ENCODE measurements at regions not wholly inside any gene's neighbourhood (a gene's known extent, or its start where the extent isn't known, plus 50 kb on each side); places are given as distances from the start of the nearest gene placed in this dataset.
"Not testable (repeated sequence)": the region's sequence is repeated elsewhere in the genome, so short reads cannot be mapped to it uniquely, and the experiment has no call there.

DNA sequence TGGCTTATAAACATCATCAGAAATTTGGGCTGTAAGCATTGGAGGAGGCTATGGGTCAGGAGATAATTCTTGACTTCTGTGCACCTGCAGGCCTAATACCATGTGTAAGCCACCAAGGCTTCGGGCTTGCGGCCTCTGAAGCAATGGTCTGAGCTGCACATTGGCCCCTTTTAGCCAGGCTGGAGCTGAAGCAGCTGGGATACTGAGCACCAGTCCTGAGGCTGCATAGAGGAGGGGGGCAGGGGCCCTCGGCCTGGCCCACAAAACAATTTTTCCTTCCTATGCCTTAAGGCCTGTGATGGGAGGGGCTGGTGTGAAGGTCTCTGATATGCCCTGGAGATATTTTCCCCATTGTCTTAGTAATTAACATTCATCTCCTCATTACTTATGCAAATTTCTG, 373.0 kb upstream of the HTR2C start:
- H3K4me3 ChIP-seq (ENCODE audit: low read depth, low read length), result no peak overlapping the region
- DNase-seq (ENCODE audit: low read depth), result no peak
- TF ChIP-seq, protein P1, sequence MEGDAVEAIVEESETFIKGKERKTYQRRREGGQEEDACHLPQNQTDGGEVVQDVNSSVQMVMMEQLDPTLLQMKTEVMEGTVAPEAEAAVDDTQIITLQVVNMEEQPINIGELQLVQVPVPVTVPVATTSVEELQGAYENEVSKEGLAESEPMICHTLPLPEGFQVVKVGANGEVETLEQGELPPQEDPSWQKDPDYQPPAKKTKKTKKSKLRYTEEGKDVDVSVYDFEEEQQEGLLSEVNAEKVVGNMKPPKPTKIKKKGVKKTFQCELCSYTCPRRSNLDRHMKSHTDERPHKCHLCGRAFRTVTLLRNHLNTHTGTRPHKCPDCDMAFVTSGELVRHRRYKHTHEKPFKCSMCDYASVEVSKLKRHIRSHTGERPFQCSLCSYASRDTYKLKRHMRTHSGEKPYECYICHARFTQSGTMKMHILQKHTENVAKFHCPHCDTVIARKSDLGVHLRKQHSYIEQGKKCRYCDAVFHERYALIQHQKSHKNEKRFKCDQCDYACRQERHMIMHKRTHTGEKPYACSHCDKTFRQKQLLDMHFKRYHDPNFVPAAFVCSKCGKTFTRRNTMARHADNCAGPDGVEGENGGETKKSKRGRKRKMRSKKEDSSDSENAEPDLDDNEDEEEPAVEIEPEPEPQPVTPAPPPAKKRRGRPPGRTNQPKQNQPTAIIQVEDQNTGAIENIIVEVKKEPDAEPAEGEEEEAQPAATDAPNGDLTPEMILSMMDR (IDR thresholded peaks at IDR 0.05; ENCODE audit: control insufficient read depth, extremely low read depth, insufficient read depth), result no peak

DNA sequence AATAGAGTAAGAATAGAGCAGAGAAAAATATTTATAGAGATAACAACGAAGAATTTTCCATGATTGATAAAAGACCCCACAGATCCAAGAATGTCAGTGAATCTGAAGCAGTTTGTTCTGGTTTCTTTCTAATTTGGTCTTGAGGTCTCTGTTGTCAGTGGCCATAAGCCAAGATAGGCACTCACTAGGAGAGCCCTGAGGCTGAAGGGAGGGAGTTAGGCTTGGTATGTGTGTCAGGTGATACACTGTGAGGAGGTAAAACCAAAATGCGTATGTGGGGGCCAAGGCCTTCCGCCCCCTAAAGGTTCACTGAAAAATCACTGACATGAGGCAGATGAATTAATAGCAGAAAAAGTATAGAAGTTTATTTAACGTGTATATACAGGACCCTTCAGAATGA, 382.3 kb upstream of the HTR2C start:
- no peak overlapping the region for H3K4me3 ChIP-seq (ENCODE audit: low read depth, low read length)
- TF ChIP-seq, protein P1 (IDR thresholded peaks at IDR 0.05; ENCODE audit: control insufficient read depth, extremely low read depth, insufficient read depth), result no peak
- no peak for DNase-seq (ENCODE audit: low read depth)

DNA sequence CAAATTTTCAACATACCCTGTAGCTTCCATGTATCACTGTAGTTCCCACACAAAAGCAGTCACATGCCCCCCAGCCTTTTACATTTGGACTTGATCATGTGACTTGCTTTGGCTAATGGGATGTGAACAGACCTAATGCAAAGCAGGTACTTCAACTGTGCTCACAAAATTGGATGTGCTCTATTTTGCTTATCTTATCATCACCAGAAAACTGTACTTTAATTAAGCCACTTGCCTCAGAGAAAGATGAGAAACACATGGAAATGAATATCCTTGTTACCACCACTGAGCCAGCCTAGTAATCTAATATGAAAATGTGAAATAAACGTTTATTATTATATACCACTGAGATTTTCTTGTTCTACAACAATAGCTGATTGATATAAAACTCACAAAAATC, 402.7 kb upstream of the HTR2C start:
- TF ChIP-seq, protein P1 (IDR thresholded peaks at IDR 0.05; ENCODE audit: control insufficient read depth, extremely low read depth, insufficient read depth), result no peak

DNA sequence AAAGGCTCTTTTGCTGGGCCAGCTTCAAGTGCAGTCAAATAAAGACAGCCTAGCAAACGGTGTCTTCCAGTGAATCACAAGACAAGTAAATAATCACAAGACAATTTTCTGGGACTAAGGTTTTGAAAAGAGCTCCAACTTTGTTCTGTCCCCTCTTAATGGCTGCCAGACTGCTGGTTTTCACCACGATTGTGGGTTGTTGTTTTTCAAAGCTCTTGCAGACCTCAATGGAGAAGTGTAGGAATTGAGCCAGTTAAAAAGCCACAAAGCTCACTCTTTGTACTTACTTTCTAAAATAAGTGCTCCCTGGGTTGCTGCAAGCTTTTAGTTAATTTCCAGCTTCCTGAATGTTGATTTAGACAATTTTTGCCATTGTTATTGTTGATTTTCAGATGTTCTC, 405.8 kb upstream of the HTR2C start:
- no peak for DNase-seq (ENCODE audit: low read depth)
- TF ChIP-seq, protein P1 (IDR thresholded peaks at IDR 0.05; ENCODE audit: control insufficient read depth, extremely low read depth, insufficient read depth), result no peak
- no peak overlapping the region for H3K4me3 ChIP-seq (ENCODE audit: low read depth, low read length)

More for the DNA sequence above, 402.7 kb upstream of the HTR2C start:
- no peak for DNase-seq (ENCODE audit: low read depth)
- no peak overlapping the region for H3K4me3 ChIP-seq (ENCODE audit: low read depth, low read length)

DNA sequence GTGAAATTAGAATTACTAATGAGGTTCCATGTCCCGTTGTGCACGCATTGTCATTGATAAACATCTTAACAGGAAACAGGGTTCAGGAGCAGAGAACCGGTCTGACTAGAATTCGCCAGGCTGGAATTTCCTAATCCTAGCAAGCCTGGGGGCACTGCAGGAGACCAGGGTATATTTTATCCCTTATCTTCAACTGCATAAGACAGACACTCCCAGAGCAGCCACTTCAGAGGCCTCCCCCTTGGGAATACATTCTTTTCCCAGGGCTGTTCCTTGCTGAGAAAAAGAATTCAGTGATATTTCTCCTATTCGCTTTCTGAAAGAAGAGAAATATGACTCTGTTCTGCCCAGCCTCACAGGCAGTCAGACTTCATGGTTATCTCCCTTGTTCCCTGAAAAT, 416.6 kb upstream of the HTR2C start:
- not testable (repeated sequence) for DNase-seq (ENCODE audit: low read depth); H3K4me3 ChIP-seq (ENCODE audit: low read depth, low read length)

DNA sequence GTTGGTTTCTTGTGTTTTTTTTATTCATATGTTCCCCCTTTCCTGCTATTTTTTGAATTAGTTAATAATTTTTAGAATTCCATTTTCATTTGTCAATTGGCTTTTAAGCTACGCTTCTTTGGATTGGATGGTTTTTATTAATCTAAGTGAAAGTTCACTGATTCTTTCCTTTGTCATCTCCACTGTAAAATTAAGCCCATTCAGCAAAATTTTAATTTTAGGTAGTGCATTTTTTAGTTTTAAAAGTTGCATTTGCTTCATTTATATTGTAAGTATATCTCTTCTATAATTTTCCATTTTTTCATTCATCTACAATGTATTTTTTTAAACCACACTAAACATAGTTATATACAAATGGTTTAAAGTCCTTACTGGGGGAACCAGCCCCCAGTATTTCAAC, 417.3 kb upstream of the HTR2C start:
- no peak overlapping the region for H3K4me3 ChIP-seq (ENCODE audit: low read depth, low read length)
- DNase-seq (ENCODE audit: low read depth), result no peak
- TF ChIP-seq, protein P1 (IDR thresholded peaks at IDR 0.05; ENCODE audit: control insufficient read depth, extremely low read depth, insufficient read depth), result no peak

DNA sequence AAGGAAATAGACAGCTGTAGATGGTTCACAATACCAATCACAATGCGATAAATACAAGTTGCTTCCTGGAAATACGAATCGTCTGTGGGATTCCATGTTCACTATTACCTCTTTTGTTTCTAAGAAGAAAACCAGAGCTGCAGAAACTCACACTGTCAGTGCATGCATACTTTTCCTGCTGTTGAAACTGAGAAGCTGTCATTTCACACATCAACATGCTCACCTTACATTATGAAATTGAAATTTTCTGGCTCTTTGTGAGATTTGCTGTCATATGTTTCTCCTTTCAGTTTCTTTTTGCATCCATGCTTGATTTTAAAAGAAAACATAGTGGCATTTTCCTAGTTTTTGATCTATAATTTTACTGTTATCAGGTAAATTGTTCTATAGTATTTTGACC, 418.3 kb upstream of the HTR2C start:
- TF ChIP-seq, protein P1 (IDR thresholded peaks at IDR 0.05; ENCODE audit: control insufficient read depth, extremely low read depth, insufficient read depth), result no peak
- no peak for DNase-seq (ENCODE audit: low read depth)
- H3K4me3 ChIP-seq (ENCODE audit: low read depth, low read length), result no peak overlapping the region

Data from LNCaP clone FGC (cell line).